NAMALWA (cell line): ENCODE measurements at regions not wholly inside any gene's neighbourhood (a gene's known extent, or its start where the extent isn't known, plus 50 kb on each side); places are given as distances from the start of the nearest gene placed in this dataset.
"Not testable (repeated sequence)": the region's sequence is repeated elsewhere in the genome, so short reads cannot be mapped to it uniquely, and the experiment has no call there.

Experiments used
- DNase-seq: peaks from one replicate; pipeline ENCODE4 v3.0.0-alpha.2; 2015; ENCODE audit warnings: low spot score

- no peak for DNase-seq
Measured at GRCh38 chr6:144778056-144778455, 492.9 kb downstream of the UTRN start.

GRCh38 chr6:144778773-144779492 lies 493.8 kb downstream of the UTRN start:
- DNase-seq, result peak; percentile 7

GRCh38 chr6:144781836-144782235 lies 496.7 kb downstream of the UTRN start:
- no peak for DNase-seq

GRCh38 chr6:144782634-144783033 lies 497.5 kb downstream of the UTRN start:
- DNase-seq, result no peak

- no peak for DNase-seq
Measured at GRCh38 chr6:144785056-144785455, 499.9 kb downstream of the UTRN start.

GRCh38 chr6:144786825-144787224 lies 501.7 kb downstream of the UTRN start:
- no peak for DNase-seq

GRCh38 chr6:144793744-144794143 lies 508.6 kb downstream of the UTRN start:
- DNase-seq, result no peak

- not testable (repeated sequence) for DNase-seq
Measured at GRCh38 chr6:144795022-144795421, 509.9 kb downstream of the UTRN start.

- no peak for DNase-seq
Measured at GRCh38 chr6:144796070-144796469, 510.9 kb downstream of the UTRN start.

- no peak for DNase-seq
Measured at GRCh38 chr6:144797881-144798589, 512.9 kb downstream of the UTRN start.

GRCh38 chr6:144804246-144804790 lies 519.2 kb downstream of the UTRN start:
- no peak for DNase-seq

GRCh38 chr6:144805049-144805448 lies 519.9 kb downstream of the UTRN start:
- no peak for DNase-seq

- DNase-seq, result no peak
Measured at GRCh38 chr6:144806222-144806621, 521.1 kb downstream of the UTRN start.

- no peak for DNase-seq
Measured at GRCh38 chr6:144809120-144809519, 524.0 kb downstream of the UTRN start.

GRCh38 chr6:144809969-144810368 lies 524.8 kb downstream of the UTRN start:
- no peak for DNase-seq

GRCh38 chr6:144811140-144811539 lies 526.0 kb downstream of the UTRN start:
- no peak for DNase-seq

- DNase-seq, result no peak
Measured at GRCh38 chr6:144816936-144817335, 531.8 kb downstream of the UTRN start.

- DNase-seq, result no peak
Measured at GRCh38 chr6:144820270-144820669, 535.1 kb downstream of the UTRN start.

GRCh38 chr6:144823131-144823530 lies 538.0 kb downstream of the UTRN start:
- DNase-seq, result no peak

- DNase-seq, result no peak
Measured at GRCh38 chr6:144824018-144824417, 538.9 kb downstream of the UTRN start.

- no peak for DNase-seq
Measured at GRCh38 chr6:144834426-144835038, 549.4 kb downstream of the UTRN start.

- no peak for DNase-seq
Measured at GRCh38 chr6:144835322-144835973, 550.3 kb downstream of the UTRN start.
